Upper lobe of left lung (tissue), 4 donors: ENCODE measurements at regions not wholly inside any gene's neighbourhood (a gene's known extent, or its start where the extent isn't known, plus 50 kb on each side); places are given as distances from the start of the nearest gene placed in this dataset.

Experiments
- POLR2AphosphoS5 ChIP-seq, 2 donors: sonication (generic); formaldehyde crosslinking; IDR thresholded peaks; one replicate each; pipeline ENCODE4 v1.5.1; 2017; ENCODE audit warnings: antibody characterized with exemption in 2 of 2
- TF ChIP-seq, protein P1 (sequence below), 6 experiments: fragments of 450-650 bp in 4 of 6; fragments of 200-600 bp in 2 of 6; sonication (generic) in 2 of 6; IDR thresholded peaks; one replicate each; pipeline ENCODE4 v1.5.1; 2016 to 2019; ENCODE audit warnings: antibody characterized with exemption in 6 of 6

DNA sequence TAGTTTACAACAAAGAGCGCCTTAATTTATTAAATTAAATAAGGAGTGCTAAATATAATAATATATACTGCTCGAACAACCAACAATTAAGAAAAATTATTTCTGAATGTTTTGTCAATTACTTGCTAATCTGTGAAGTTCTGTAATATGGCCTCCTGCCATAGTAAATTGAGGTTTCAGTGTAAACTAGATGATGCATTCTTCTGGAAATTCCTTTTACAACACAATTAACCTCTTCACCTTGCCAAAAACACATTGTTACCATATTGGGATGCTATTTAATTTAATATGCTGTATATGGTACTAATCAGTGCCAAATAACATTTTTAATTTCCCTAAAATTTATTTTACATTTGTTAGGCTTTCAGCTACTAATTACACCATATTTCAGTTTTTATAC lies 808.4 kb upstream of the CITED2 start:
- TF ChIP-seq POLR2AphosphoS5 (IDR thresholded peaks at IDR 0.05), result no peak
- TF ChIP-seq, protein P1, sequence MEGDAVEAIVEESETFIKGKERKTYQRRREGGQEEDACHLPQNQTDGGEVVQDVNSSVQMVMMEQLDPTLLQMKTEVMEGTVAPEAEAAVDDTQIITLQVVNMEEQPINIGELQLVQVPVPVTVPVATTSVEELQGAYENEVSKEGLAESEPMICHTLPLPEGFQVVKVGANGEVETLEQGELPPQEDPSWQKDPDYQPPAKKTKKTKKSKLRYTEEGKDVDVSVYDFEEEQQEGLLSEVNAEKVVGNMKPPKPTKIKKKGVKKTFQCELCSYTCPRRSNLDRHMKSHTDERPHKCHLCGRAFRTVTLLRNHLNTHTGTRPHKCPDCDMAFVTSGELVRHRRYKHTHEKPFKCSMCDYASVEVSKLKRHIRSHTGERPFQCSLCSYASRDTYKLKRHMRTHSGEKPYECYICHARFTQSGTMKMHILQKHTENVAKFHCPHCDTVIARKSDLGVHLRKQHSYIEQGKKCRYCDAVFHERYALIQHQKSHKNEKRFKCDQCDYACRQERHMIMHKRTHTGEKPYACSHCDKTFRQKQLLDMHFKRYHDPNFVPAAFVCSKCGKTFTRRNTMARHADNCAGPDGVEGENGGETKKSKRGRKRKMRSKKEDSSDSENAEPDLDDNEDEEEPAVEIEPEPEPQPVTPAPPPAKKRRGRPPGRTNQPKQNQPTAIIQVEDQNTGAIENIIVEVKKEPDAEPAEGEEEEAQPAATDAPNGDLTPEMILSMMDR (IDR thresholded peaks at IDR 0.05), result no peak
